ENCODE measurements at regions not wholly inside any gene's neighbourhood (a gene's known extent, or its start where the extent isn't known, plus 50 kb on each side); places are given as distances from the start of the nearest gene placed in this dataset.

- TF ChIP-seq POLR2AphosphoS5 (IDR thresholded peaks at IDR 0.05): no peak
- TF ChIP-seq CTCF (IDR thresholded peaks at IDR 0.05): no peak
Measured at GRCh38 chr16:75942351-75942750, 216.1 kb upstream of the CPHXL start.
